ENCODE measurements at regions not wholly inside any gene's neighbourhood (a gene's known extent, or its start where the extent isn't known, plus 50 kb on each side); places are given as distances from the start of the nearest gene placed in this dataset.
A peak's percentile ranks its signal among the peaks of the same experiment; 100 is the strongest.

- 56% methylated on average over 1 of the region's 1 CpG for whole genome bisulfite sequencing
- peak overlapping the region; percentile 49; the same call in 1 of the 2 replicates for H3K27ac ChIP-seq (ENCODE audit: low read depth, low read length)
- H3K9me3 ChIP-seq (ENCODE audit: insufficient read depth, low read depth, low read length): no peaks in the 10 kb centered on the region
- no peaks in the 10 kb centered on the region for H3K36me3 ChIP-seq (ENCODE audit: insufficient read depth, low read length)
- no peak overlapping the region for H3K9ac ChIP-seq (ENCODE audit: low read depth, low read length)
- no peak overlapping the region for H3K4me3 ChIP-seq (ENCODE audit: low read length)
- H3K27me3 ChIP-seq (ENCODE audit: insufficient read depth, low read length): no peaks in the 10 kb centered on the region
- H3K4me1 ChIP-seq (ENCODE audit: insufficient read depth, low read length): peaks cover 14% of the 10 kb centered on the region
Observed at GRCh38 chr10:2918489-2918888, 148.9 kb upstream of the PFKP start.

GRCh38 chr10:2917926-2918325 lies 149.4 kb upstream of the PFKP start:
- WGBS: 55% methylated on average over 10 of the region's 10 CpGs
- Histone ChIP-seq H3K9ac (ENCODE audit: low read depth, low read length) (no peak overlapping the region), H3K4me3 (ENCODE audit: low read length) (no peak overlapping the region), H3K4me1 (ENCODE audit: insufficient read depth, low read length) (peaks cover 14% of the 10 kb centered on the region), H3K27me3 (ENCODE audit: insufficient read depth, low read length) (no peaks in the 10 kb centered on the region), H3K9me3 (ENCODE audit: insufficient read depth, low read depth, low read length) (no peaks in the 10 kb centered on the region), H3K36me3 (ENCODE audit: insufficient read depth, low read length) (no peaks in the 10 kb centered on the region), H3K27ac (ENCODE audit: low read depth, low read length) (peak overlapping the region; percentile 49; the same call in 1 of the 2 replicates)

GRCh38 chr10:2915412-2915811 lies 151.9 kb upstream of the PFKP start:
- Histone ChIP-seq H3K9me3 (ENCODE audit: insufficient read depth, low read depth, low read length) (no peaks in the 10 kb centered on the region), H3K36me3 (ENCODE audit: insufficient read depth, low read length) (no peaks in the 10 kb centered on the region), H3K4me1 (ENCODE audit: insufficient read depth, low read length) (peaks cover 14% of the 10 kb centered on the region), H3K4me3 (ENCODE audit: low read length) (no peak overlapping the region), H3K27ac (ENCODE audit: low read depth, low read length) (no peak overlapping the region), H3K9ac (ENCODE audit: low read depth, low read length) (no peak overlapping the region), H3K27me3 (ENCODE audit: insufficient read depth, low read length) (no peaks in the 10 kb centered on the region)
- 96% methylated on average over 11 of the region's 11 CpGs for WGBS

GRCh38 chr10:2914741-2915140 lies 152.6 kb upstream of the PFKP start:
- no peak overlapping the region for H3K4me3 ChIP-seq (ENCODE audit: low read length)
- 93% methylated on average over 5 of the region's 5 CpGs for WGBS
- no peaks in the 10 kb centered on the region for H3K9me3 ChIP-seq (ENCODE audit: insufficient read depth, low read depth, low read length)
- H3K27me3 ChIP-seq (ENCODE audit: insufficient read depth, low read length): no peaks in the 10 kb centered on the region
- no peak overlapping the region for H3K27ac ChIP-seq (ENCODE audit: low read depth, low read length)
- H3K9ac ChIP-seq (ENCODE audit: low read depth, low read length): no peak overlapping the region
- H3K36me3 ChIP-seq (ENCODE audit: insufficient read depth, low read length): no peaks in the 10 kb centered on the region
- H3K4me1 ChIP-seq (ENCODE audit: insufficient read depth, low read length): peaks cover 14% of the 10 kb centered on the region

- Histone ChIP-seq H3K27me3 (ENCODE audit: insufficient read depth, low read length) (no peaks in the 10 kb centered on the region), H3K9me3 (ENCODE audit: insufficient read depth, low read depth, low read length) (no peaks in the 10 kb centered on the region), H3K4me1 (ENCODE audit: insufficient read depth, low read length) (peaks cover 10% of the 10 kb centered on the region), H3K27ac (ENCODE audit: low read depth, low read length) (no peak overlapping the region), H3K4me3 (ENCODE audit: low read length) (no peak overlapping the region), H3K36me3 (ENCODE audit: insufficient read depth, low read length) (no peaks in the 10 kb centered on the region), H3K9ac (ENCODE audit: low read depth, low read length) (no peak overlapping the region)
- WGBS: 96% methylated on average over 4 of the region's 4 CpGs
Observed at GRCh38 chr10:2913474-2913873, 153.9 kb upstream of the PFKP start.

- no peak overlapping the region for H3K9ac ChIP-seq (ENCODE audit: low read depth, low read length)
- no peak overlapping the region for H3K4me3 ChIP-seq (ENCODE audit: low read length)
- H3K27me3 ChIP-seq (ENCODE audit: insufficient read depth, low read length): no peaks in the 10 kb centered on the region
- H3K4me1 ChIP-seq (ENCODE audit: insufficient read depth, low read length): no peaks in the 10 kb centered on the region
- H3K36me3 ChIP-seq (ENCODE audit: insufficient read depth, low read length): no peaks in the 10 kb centered on the region
- H3K27ac ChIP-seq (ENCODE audit: low read depth, low read length): no peak overlapping the region
- no peaks in the 10 kb centered on the region for H3K9me3 ChIP-seq (ENCODE audit: insufficient read depth, low read depth, low read length)
- 93% methylated on average over 3 of the region's 3 CpGs for whole genome bisulfite sequencing
Observed at GRCh38 chr10:2910656-2911055, 156.7 kb upstream of the PFKP start.

GRCh38 chr10:2909921-2910320 lies 157.4 kb upstream of the PFKP start:
- no peaks in the 10 kb centered on the region for H3K9me3 ChIP-seq (ENCODE audit: insufficient read depth, low read depth, low read length)
- H3K4me1 ChIP-seq (ENCODE audit: insufficient read depth, low read length): no peaks in the 10 kb centered on the region
- H3K4me3 ChIP-seq (ENCODE audit: low read length): no peak overlapping the region
- H3K36me3 ChIP-seq (ENCODE audit: insufficient read depth, low read length): no peaks in the 10 kb centered on the region
- no peak overlapping the region for H3K27ac ChIP-seq (ENCODE audit: low read depth, low read length)
- H3K9ac ChIP-seq (ENCODE audit: low read depth, low read length): no peak overlapping the region
- WGBS: 97% methylated on average over 5 of the region's 5 CpGs
- H3K27me3 ChIP-seq (ENCODE audit: insufficient read depth, low read length): no peaks in the 10 kb centered on the region

GRCh38 chr10:2908851-2909630 lies 158.3 kb upstream of the PFKP start:
- H3K27me3 ChIP-seq (ENCODE audit: insufficient read depth, low read length): no peaks in the 10 kb centered on the region
- H3K4me3 ChIP-seq (ENCODE audit: low read length): no peak overlapping the region
- no peaks in the 10 kb centered on the region for H3K9me3 ChIP-seq (ENCODE audit: insufficient read depth, low read depth, low read length)
- H3K27ac ChIP-seq (ENCODE audit: low read depth, low read length): no peak overlapping the region
- no peaks in the 10 kb centered on the region for H3K36me3 ChIP-seq (ENCODE audit: insufficient read depth, low read length)
- H3K9ac ChIP-seq (ENCODE audit: low read depth, low read length): no peak overlapping the region
- WGBS: 93% methylated on average over 19 of the region's 19 CpGs
- no peaks in the 10 kb centered on the region for H3K4me1 ChIP-seq (ENCODE audit: insufficient read depth, low read length)

- no peaks in the 10 kb centered on the region for H3K27me3 ChIP-seq (ENCODE audit: insufficient read depth, low read length)
- H3K9ac ChIP-seq (ENCODE audit: low read depth, low read length): no peak overlapping the region
- no peaks in the 10 kb centered on the region for H3K36me3 ChIP-seq (ENCODE audit: insufficient read depth, low read length)
- H3K4me3 ChIP-seq (ENCODE audit: low read length): no peak overlapping the region
- H3K4me1 ChIP-seq (ENCODE audit: insufficient read depth, low read length): no peaks in the 10 kb centered on the region
- no peaks in the 10 kb centered on the region for H3K9me3 ChIP-seq (ENCODE audit: insufficient read depth, low read depth, low read length)
- WGBS: 90% methylated on average over 2 of the region's 2 CpGs
- H3K27ac ChIP-seq (ENCODE audit: low read depth, low read length): no peak overlapping the region
Observed at GRCh38 chr10:2906974-2907373, 160.4 kb upstream of the PFKP start.

GRCh38 chr10:2905851-2906250 lies 161.5 kb upstream of the PFKP start:
- Histone ChIP-seq H3K36me3 (ENCODE audit: insufficient read depth, low read length) (no peaks in the 10 kb centered on the region), H3K4me1 (ENCODE audit: insufficient read depth, low read length) (no peaks in the 10 kb centered on the region), H3K9ac (ENCODE audit: low read depth, low read length) (no peak overlapping the region), H3K9me3 (ENCODE audit: insufficient read depth, low read depth, low read length) (no peaks in the 10 kb centered on the region), H3K4me3 (ENCODE audit: low read length) (no peak overlapping the region), H3K27ac (ENCODE audit: low read depth, low read length) (no peak overlapping the region), H3K27me3 (ENCODE audit: insufficient read depth, low read length) (no peaks in the 10 kb centered on the region)
- 95% methylated on average over 8 of the region's 9 CpGs for WGBS

- no peaks in the 10 kb centered on the region for H3K9me3 ChIP-seq (ENCODE audit: insufficient read depth, low read depth, low read length)
- H3K36me3 ChIP-seq (ENCODE audit: insufficient read depth, low read length): no peaks in the 10 kb centered on the region
- no peak overlapping the region for H3K27ac ChIP-seq (ENCODE audit: low read depth, low read length)
- H3K4me3 ChIP-seq (ENCODE audit: low read length): no peak overlapping the region
- WGBS: 94% methylated on average over 6 of the region's 6 CpGs
- H3K9ac ChIP-seq (ENCODE audit: low read depth, low read length): no peak overlapping the region
- no peaks in the 10 kb centered on the region for H3K27me3 ChIP-seq (ENCODE audit: insufficient read depth, low read length)
- H3K4me1 ChIP-seq (ENCODE audit: insufficient read depth, low read length): no peaks in the 10 kb centered on the region
Observed at GRCh38 chr10:2900530-2900929, 166.8 kb upstream of the PFKP start.

Measured in HUES64 (cell line).